ENCODE measurements at regions not wholly inside any gene's neighbourhood (a gene's known extent, or its start where the extent isn't known, plus 50 kb on each side); places are given as distances from the start of the nearest gene placed in this dataset.
"Not testable (repeated sequence)": the region's sequence is repeated elsewhere in the genome, so short reads cannot be mapped to it uniquely, and the experiment has no call there.

DNA sequence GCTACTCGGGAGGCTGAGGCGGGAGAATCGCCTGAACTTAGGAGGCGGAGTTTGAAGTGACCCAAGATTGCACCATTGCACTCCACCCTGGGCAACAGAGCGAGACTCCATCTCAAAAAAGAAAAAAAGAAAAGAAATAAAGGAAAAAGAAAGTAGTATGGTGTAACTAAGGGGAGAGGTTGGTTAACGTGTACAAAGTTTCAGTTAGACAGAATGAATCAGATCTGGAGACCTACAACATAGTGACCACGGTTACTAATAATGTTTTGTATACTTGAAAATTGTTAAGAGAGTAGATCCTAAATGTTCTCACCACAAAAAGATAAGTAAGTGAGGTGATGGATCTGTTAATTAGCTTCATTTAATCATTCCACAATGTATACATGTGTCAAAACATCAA, 1208.8 kb downstream of the VRK1 start:
- DNase-seq, result no peak

DNA sequence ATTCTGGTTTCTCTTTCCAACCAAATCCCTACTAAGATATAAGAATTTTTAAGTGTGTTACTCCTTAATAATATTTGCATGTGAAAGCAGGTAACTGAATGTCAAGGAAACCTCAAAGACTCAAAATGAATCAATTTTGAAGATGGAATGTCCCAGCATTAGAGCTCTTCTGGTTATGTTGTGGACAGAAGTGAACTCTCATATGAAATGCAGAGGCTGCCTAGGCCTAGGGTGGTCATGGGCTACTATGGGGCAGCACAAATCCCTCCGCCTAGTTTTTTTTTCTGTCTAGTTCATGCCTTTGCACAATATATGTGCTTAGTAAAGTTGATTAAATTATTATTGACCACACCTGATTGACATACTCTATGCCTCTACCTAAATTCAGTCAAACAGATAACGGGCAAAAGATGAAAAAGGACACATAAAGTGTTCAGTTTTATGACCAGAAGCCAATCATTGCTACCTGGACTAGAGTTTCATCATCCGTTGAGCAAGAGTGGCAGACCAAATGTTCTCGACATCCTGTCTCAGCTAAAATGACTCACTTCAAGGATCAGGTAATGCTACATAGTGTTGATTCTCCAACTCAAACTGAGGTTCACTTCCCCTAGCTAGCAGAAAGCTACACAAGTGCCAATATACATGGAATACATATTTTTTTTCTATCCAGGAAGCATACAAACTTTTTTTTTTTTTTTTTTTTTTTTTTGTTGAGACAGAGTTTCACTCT, 1211.4 kb downstream of the VRK1 start:
- DNase-seq, result no peak

DNA sequence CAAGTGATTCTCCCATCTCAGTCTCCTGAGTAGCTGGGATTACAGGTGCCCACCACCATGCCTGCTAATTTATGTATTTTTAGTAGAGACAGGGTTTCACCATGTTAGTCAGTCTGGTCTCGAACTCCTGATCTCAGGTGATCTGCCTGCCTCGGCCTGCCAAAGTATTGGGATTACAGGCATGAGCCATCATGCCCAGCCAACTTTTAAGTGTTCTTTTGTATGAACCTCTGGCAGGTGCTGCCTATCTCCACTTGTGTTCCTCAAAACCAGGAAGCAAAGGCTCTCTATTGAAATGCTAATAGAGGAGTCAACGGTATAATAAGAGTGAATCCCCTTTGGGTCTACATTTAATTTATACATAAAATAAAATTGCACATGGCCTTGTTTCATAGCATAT, 1212.0 kb downstream of the VRK1 start:
- DNase-seq, result not testable (repeated sequence)

DNA sequence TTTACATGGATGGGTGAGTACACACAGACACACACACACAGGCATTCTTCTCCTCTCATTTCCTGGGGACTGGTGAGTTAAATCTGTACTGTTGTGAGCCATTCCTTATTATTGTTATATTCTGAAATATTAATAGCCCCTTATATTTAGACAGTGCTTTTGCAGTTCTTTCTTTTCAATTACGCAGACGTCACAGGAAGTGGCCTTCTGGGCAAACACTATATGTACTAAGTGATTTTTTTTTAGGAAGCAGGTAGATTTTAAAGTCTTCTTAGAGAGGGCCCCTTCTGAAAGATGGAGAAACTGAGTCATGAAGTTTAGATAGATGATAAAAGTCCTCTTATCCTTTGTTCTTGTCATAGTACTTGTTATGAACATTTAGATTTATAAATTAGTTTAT, 1213.6 kb downstream of the VRK1 start:
- no peak for DNase-seq

DNA sequence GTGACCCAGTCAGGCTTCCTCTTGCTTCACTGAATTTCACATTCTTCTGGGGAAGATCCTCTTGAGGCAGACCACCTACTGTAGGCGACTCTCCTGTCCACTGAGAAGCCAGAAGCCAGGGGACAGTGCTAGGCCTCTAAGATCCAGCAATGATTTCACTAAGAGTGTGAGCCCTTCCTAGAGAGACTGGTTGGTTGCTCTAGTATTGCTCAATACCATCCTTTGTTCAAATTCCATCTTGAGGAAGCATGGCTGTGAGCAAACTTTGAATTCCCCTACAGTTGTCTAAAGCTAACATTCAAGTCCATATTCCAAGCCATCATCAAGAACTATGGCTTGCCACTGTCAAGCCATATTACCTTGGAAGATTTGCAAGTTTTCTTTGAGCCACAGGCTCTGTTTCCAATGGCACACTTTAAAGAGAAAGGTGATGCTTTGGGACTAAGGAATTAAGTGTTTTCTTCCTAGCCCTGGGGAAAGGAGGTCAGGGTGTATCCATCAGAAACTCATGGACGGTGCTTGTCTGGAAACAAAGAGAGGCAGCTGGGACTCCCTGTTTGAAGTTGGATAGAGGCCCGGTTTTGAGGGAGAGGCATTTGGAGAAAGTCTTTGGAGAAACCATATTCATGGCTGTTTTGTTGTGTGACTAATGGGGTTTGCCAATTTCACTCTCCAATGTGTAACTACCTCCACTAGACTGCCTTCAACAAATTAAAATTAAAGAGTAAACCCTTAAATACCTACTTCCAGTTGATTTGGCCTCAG, 1217.9 kb downstream of the VRK1 start:
- DNase-seq, result no peak

DNA sequence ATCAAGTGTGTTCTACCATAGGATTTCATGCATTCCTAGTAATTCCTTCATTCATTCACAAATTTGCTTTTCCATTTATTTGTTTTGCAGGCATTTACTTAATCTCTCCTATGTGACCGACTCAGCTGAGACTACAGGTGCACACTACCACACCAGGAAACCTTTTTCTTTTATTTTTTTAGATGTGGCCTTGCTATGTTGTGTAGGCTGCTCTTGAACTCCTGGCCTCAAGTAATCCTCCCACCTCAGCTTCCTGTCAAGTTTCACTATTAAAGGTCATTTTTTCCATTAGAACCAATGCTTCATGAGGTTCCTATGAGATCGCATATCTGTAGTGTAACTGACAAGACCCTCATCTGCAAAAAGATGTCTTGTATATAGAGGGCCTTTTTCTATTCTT, 1218.7 kb downstream of the VRK1 start:
- DNase-seq, result no peak

DNA sequence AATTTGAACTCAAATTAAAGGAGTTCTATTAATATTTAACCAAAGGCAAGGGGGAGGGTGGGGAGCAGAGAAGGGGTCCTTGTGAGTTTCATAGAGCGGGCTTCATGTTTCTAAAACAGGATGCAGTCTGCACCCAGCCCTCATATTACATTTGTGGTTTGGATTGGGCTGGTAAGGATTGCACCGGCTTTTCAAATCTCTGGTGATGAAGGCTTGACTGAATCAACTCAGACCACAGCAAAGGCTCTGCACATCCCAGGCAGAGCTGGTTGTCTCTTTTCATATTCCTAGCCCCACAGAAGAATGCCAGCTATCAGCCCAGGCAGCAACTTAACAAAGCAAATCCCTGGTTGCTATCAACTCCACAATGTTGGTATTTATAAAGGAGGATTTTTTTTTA, 1221.4 kb downstream of the VRK1 start:
- no peak for DNase-seq

DNA sequence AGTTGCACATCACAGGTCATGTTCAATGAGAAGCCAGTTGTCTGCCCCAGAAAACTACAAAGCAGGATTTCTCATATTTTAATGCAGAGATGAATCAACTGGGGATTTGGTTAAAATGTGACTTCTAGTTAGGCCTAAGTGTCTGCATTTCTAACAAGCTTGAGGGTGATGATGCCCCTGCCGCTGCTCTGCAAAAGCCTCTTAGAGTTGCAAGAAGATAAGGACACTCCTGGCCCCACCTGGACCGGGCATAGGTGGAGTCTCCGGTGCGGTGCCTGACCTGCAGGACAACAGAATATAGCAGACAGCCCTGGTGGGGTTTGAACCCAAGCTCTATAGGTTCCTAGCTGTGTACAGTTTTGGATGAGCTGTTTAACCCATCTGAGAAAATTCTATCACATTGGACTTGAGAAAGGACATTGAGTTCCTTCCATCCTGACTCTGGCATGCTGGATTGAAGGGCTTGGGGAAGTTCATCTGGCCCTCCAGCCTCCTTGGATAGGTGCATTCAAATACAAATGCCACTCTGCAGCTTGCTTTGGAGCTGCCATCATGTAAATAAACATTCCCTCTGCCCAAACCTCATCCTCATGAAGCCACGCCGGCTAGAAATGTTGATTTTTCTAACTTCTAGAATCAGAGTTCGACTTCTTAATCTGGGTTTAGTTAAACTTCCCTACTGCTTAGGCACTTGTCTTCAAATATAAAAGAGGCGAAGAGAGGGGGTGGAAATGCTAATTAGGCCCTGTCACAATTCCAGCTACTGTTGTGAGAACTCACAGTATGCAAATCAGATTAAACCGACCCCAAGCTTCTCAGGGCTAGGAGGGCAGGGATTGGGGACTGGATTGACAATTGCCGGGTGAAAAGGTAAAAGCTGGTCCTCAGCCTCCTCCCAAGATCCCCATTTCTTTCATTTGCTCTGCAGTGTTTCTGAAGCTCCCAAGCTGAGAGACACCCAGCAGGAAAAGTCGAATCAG, 1225.6 kb downstream of the VRK1 start:
- no peak for DNase-seq

DNA sequence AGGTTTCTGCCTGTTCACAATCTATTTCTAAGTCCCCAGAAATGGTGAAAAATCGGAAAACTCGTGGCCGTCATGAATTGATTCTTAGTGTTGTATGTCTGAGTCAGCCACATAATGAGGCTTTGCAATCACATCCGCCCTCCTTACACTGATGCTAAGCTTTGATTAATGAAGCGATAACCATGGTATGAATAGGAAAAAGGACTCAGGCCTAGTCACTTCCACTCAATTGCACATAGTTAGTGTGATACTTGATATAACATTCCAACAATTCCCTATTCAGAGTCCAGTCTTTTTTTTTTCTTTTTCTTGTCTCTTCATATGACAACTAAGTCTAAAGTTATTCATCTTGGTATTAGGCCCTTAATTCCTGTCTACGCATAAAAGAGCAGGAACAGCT, 1231.0 kb downstream of the VRK1 start:
- DNase-seq, result no peak

DNA sequence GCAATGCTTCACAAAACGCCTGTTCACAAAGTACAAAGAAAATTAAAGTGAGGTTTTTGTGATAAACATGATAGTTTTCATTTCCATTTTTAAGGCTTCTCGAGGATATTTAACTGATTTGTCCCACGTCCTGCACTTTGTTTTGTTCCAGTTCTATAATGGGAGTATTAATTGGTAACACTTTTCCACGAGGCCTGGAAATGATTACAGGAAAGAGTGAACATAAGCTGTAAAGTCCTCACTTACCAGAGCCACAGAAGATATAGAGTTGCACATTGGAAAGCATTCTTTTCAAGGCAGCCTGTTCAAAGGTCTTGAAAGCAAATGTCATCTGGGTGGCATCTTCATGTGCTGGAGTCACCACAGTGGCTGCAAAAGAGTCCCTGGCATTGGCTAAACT, 1236.6 kb downstream of the BCL11B start:
- DNase-seq, result no peak

DNA sequence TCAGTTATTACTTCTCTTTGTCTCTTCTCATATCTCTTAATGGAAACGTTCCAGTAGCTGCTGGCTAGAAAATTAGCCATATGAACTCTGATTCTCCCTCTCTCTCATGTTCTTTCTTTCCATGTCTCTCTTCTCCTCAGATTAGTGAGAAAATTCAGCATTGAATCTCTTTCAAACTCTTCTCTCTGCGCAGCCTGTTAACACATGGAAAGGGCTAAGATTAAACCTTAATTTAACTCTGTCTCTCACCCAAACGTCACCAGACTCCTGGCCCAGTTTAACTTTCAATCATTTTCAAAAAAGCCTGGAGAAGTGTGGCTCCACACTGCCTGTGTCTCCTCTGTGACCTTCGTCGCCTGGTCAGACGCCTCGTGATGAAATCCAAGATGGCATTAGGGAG, 1234.2 kb downstream of the BCL11B start:
- DNase-seq, result no peak

DNA sequence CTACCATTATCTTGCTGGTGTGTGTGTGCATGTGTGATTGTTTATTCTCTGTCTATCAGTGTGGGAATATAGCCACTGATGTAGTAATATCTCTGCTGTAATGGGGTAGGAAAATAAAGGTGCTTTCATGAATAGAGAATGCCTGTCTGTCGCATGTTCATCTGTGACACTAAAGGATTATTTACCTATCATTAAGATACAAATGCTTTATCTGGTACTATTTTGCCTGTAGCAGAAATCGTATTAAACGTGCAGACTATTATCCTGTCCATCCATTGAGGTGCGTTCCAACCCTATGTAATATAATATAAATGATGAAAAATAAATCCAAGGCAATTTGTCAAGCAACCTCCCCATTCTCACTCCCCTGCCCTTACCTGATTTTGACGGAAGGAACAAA, 1215.1 kb downstream of the BCL11B start:
- DNase-seq, result no peak

DNA sequence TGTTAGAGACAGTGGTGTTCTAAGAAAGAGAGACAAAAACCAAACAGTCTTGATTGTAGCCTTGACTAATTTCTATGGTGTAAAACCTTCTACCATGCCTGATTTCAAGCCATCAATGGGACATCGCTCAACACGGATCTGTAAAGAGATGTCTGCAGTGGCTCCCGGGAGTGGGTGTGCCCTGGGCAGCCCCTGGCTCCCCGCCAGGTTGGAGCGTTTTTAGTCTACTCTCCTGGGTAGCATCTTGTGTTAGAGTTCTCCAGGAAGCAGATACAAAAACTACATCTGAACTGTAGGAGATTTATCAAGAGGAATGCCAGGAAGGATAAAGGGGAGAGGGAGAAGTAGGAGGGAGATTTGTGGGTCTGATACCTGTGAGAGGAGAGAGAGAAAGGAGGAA, 1212.9 kb downstream of the BCL11B start:
- DNase-seq, result no peak

DNA sequence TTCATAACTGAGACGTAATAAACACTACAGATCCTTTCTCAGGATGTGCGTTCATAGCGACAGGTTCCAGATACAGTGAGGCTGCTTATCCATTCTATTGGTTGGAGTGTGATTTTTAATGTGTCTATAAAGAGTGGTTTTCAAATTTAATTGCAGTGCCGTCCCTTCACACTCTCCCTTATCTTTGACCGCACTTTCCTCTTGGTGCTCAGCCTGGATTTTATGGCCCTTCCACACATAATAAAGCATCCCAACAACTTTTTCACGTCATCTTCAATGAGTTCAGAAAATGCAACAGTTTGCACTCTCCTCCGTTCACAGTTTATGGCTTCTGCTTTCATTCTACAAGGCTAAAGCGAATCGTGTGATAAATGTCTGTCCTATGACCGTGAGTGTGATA, 1209.9 kb downstream of the BCL11B start:
- DNase-seq, result no peak

DNA sequence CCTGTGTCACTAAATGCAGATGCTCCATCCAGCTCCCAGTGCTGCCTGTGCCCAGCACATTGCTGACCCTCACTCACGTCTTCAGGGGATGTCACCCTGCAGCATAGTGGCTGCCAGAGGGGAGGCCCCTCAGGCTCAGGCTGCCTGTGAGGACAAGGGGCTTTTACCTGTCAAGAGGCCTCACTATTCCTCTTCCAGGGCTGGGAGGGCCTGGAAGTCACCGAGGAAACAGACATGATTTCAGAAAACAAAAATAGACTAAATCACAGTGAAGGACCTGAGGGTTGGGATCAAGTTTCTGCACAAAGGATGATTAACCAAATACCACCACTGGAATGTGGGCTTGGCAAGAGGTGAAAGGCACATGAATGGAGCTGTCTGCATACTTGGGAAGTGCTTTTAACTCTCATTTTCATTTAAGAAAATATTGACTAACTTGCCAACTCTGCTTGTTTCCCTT, 1202.3 kb downstream of the BCL11B start:
- DNase-seq, result no peak

DNA sequence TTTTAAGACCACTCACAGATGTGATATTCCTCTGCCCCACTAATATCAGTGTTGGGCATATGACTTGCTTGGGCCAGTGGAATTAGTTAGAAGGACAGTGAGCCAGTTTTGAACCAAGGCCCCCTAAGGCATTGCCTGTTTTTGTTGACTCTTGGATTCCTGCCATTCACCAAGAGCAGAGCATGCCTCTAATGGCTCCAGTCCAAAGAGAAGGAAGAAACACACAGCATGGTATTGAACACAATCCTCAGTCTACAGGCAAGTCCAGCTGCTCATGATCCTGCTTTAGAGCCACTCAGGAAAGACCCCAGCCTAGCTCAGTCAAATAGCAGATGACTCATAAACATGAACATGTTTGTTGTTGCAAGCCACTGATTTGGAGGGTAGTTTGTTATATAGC, 1201.5 kb downstream of the BCL11B start:
- DNase-seq, result no peak

DNA sequence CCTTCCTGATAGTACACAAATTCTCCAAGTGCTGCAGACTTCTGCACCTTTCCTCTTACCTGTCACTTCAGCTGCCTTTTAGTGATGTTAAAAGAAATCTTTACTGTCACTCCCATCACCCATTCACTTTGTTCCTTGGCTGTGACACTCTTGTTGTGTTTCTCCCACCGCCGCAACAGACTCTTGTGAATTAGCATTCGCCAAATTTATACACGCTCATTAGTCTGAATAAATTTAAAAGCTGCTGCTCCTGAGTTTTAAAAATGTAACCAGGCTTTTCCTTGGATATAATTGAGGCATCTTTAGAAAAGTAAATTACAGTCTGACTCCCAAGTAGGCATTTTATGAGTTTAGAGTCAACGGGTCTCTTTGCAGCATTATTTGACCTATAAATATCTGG, 1197.9 kb downstream of the BCL11B start:
- no peak for DNase-seq

DNA sequence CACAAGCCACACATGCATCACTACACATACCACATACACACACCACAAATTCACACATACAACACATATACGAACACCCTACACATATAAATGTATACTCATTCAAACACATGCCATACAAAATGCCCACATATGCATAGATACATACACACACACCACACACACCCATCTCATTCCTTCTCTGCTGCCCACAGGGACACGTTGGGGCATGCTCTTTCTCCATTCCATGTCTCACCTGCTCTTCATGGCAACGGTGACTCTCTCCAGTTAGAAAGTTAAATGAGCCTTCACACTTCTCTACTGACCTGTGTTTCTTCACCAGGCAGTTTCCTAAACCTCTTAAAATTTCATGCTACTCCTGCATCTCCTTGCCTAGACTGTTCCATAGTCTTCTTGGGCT, 1194.8 kb downstream of the BCL11B start:
- DNase-seq, result no peak

DNA sequence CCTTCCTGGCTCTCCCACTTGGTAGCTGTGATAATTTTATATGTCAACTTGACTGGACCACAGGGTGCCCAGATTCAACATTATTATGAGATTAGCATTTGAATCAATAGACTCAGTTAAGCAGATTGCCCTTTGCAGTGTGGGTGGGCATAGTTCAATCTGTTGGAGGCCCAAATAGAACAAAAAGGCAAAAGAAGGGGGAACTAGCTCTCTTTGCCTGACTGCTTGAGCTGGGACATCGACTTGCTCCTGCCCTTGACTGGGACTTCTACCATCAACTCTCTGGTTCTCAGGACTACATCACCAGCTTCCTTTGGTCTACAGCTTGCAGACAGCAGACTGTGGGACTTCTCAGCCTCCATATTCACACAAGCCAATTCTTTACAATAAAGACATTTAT, 1189.2 kb downstream of the BCL11B start:
- no peak for DNase-seq

DNA sequence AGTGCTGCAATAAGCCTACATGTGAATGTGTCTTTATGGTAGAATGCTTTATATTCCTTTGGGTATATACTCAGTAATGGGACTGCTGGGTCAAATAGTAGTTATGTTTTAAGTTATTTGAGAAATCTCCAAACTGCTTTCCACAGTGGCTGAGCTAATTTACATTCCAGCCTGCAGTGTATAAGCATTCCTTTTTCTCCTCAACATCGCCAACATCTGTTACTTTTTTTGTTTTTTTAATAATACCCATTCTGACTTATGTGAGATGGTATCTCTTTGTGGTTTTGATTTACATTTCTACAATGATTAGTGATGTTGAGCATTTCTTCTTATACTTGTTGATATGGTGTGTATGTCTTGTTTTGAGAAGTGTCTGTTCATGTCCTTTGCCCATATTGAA, 1186.2 kb downstream of the BCL11B start:
- no peak for DNase-seq

DNA sequence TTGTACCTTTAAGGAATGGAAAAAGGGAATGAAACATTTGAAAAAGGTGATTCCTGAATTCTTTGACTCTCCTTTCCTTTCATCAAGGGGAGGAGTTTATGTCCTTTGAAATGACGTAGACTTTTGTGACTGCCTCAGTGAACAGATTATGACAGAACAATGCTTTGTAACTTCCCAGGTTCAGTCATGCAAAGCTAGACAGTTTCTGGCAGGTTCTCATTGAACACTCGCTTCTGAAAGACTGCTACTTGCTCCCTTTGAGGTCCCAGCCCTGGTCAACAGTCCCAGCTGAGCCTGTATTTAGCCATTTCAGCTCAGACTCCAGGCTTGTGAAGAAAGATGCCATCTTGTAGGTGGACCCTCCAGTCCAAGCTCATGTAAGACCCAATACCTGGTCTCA, 1178.9 kb downstream of the BCL11B start:
- DNase-seq, result no peak

DNA sequence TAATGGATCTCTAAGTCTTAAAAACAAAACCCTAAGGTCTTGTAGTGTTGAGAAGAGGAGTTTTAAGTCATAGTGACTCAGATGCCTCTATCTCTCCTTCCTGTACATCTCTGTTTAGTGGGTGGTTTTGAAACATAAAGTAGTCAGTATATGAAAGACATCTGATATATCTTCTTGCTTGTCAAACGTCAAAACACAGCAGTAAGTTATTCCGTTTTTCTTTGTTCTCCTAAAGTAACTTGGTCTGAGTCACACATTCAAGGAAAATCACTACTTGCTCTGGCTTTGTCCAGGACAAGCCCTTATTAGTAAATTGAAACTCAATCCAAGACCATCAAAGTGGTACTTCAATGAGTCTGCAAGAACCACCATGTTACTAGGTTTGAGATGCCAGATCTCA, 1172.5 kb downstream of the BCL11B start:
- DNase-seq, result no peak

DNA sequence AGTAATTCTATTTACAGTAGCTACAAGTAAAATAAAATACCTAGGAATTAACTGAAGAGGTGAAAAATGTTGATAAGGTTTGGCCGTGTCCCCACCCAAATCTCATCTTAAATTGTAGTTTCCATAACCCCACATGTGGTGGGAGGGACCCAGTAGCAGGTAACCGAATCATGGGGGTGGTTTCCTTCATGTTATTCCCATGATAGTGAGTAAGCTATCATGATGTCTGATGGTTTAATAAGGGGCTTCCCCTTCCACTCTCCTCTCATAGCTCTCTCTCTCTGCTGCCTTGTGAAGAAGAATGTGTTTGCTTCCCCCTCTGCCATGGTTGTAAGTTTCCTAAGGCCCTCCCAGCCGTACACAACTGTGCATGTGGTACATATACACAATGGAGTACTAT, 1170.7 kb downstream of the BCL11B start:
- no peak for DNase-seq

DNA sequence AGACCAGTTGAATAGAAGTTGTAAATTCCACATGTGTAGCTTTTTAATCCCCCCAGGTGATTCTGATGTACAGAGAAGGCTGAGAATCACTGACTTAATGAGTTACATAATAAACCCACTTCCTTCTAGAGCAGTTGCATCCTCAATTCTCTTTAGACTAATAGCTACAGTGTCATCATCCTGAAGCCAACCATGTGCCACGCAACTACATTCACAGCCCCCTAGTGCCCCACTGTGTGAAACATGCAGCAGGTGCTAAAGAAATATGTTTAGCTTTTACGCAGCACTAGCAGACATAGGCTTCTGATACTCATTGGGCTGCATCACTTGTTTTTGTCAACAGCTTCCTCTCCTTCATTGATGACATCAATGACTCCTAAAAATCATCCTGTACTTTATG, 1168.3 kb downstream of the BCL11B start:
- no peak for DNase-seq
